ENCODE measurements at regions not wholly inside any gene's neighbourhood (a gene's known extent, or its start where the extent isn't known, plus 50 kb on each side); places are given as distances from the start of the nearest gene placed in this dataset.

GRCh38 chr14:83960832-83961512 is 1569.0 kb upstream of the FLRT2 start:
- Histone ChIP-seq H3K36me3 (no peaks in the 10 kb centered on the region), H3K9me3 (no peaks in the 10 kb centered on the region), H3K4me1 (no peaks in the 10 kb centered on the region), H3K27ac (no peak overlapping the region), H3K4me3 (no peak overlapping the region), H3K27me3 (no peaks in the 10 kb centered on the region)
- DNase-seq (no peak), ATAC-seq (no peak)
- intact Hi-C loops (cut with DNase I): no loop called here
- TF ChIP-seq POLR2A (IDR thresholded peaks at IDR 0.05): no peak
- TF ChIP-seq, protein P1, sequence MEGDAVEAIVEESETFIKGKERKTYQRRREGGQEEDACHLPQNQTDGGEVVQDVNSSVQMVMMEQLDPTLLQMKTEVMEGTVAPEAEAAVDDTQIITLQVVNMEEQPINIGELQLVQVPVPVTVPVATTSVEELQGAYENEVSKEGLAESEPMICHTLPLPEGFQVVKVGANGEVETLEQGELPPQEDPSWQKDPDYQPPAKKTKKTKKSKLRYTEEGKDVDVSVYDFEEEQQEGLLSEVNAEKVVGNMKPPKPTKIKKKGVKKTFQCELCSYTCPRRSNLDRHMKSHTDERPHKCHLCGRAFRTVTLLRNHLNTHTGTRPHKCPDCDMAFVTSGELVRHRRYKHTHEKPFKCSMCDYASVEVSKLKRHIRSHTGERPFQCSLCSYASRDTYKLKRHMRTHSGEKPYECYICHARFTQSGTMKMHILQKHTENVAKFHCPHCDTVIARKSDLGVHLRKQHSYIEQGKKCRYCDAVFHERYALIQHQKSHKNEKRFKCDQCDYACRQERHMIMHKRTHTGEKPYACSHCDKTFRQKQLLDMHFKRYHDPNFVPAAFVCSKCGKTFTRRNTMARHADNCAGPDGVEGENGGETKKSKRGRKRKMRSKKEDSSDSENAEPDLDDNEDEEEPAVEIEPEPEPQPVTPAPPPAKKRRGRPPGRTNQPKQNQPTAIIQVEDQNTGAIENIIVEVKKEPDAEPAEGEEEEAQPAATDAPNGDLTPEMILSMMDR (IDR thresholded peaks at IDR 0.05): no peak
- 29% methylated on average over 2 of the region's 2 CpGs for WGBS (ENCODE audit: insufficient coverage, low coverage, low lambda C conversion rate, missing lambda C conversion rate)

- DNase-seq (no peak), ATAC-seq (no peak)
- no peak overlapping the region for H3K4me3 ChIP-seq
- H3K9me3 ChIP-seq: no peaks in the 10 kb centered on the region
- no peaks in the 10 kb centered on the region for H3K27me3 ChIP-seq
- intact Hi-C loops (cut with DNase I): no loop called here
- WGBS (ENCODE audit: insufficient coverage, low coverage, low lambda C conversion rate, missing lambda C conversion rate): 50% methylated on average over 5 of the region's 5 CpGs
- no peaks in the 10 kb centered on the region for H3K4me1 ChIP-seq
- H3K27ac ChIP-seq: no peak overlapping the region
- no peaks in the 10 kb centered on the region for H3K36me3 ChIP-seq
- TF ChIP-seq, protein P1 (IDR thresholded peaks at IDR 0.05): no peak
- no peak for TF ChIP-seq POLR2A (IDR thresholded peaks at IDR 0.05)
These were observed 1559.9 kb upstream of the FLRT2 start for GRCh38 chr14:83969998-83970397.

DNA sequence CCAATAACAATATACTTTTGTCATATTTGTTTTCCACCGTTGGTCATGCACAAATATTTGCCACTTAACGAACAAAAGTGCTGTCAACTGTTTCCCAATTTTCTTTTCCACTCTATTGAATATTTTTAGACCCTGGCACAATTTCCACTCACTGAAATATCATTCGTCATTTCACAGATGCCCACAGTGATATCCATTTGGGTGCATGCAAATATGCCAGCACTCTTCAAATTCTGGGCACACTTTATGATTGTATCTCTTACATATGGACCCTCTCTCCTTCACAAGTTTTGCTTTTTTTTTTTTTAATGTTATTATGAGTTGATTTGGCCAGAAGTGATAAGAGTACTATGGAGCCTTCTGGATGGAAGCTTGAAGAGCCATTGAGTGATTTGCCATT is 1557.3 kb upstream of the FLRT2 start:
- no peak overlapping the region for H3K27ac ChIP-seq
- DNase-seq: no peak
- no peak overlapping the region for H3K4me3 ChIP-seq
- intact Hi-C loops (cut with DNase I): no loop called here
- ATAC-seq: no peak
- H3K27me3 ChIP-seq: no peaks in the 10 kb centered on the region
- no peaks in the 10 kb centered on the region for H3K4me1 ChIP-seq
- H3K9me3 ChIP-seq: no peaks in the 10 kb centered on the region
- WGBS (ENCODE audit: insufficient coverage, low coverage, low lambda C conversion rate, missing lambda C conversion rate): 42% methylated on average over 3 of the region's 3 CpGs
- no peaks in the 10 kb centered on the region for H3K36me3 ChIP-seq
- TF ChIP-seq, protein P1 (IDR thresholded peaks at IDR 0.05): no peak
- TF ChIP-seq POLR2A (IDR thresholded peaks at IDR 0.05): no peak

- no peak overlapping the region for H3K27ac ChIP-seq
- TF ChIP-seq, protein P1 (IDR thresholded peaks at IDR 0.05): no peak
- no peak for TF ChIP-seq POLR2A (IDR thresholded peaks at IDR 0.05)
- no peak overlapping the region for H3K4me3 ChIP-seq
- H3K27me3 ChIP-seq: no peaks in the 10 kb centered on the region
- ATAC-seq (no peak), DNase-seq (no peak)
- no peaks in the 10 kb centered on the region for H3K36me3 ChIP-seq
- no peaks in the 10 kb centered on the region for H3K4me1 ChIP-seq
- 58% methylated on average over 5 of the region's 5 CpGs for WGBS (ENCODE audit: insufficient coverage, low coverage, low lambda C conversion rate, missing lambda C conversion rate)
- no peaks in the 10 kb centered on the region for H3K9me3 ChIP-seq
- intact Hi-C loops (cut with DNase I): no loop called here
These were observed 1555.2 kb upstream of the FLRT2 start for GRCh38 chr14:83974647-83975163.
